ENCODE measurements at regions not wholly inside any gene's neighbourhood (a gene's known extent, or its start where the extent isn't known, plus 50 kb on each side); places are given as distances from the start of the nearest gene placed in this dataset.

DNA sequence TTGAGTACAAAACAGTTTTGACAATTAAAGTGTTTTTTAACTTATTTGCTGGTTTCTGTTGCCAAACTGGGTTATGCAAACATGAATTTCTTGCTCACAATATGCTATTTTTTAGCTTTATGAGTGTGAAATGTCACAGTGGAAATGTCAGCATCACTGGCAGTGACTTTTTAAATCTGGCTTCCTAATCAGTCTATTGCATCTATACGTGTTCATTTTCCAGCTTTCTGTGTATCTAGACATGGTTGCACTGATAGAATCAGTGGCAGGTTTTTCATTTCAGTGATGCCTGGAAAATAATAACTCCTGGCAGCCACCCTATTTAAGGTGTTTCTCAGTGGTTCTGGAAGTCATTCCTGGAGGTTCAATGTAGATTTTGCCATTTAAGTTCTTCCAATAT is 146.7 kb downstream of the SLITRK6 start:
- ATAC-seq (ENCODE audit: low read depth in 2 of 2): no peak

DNA sequence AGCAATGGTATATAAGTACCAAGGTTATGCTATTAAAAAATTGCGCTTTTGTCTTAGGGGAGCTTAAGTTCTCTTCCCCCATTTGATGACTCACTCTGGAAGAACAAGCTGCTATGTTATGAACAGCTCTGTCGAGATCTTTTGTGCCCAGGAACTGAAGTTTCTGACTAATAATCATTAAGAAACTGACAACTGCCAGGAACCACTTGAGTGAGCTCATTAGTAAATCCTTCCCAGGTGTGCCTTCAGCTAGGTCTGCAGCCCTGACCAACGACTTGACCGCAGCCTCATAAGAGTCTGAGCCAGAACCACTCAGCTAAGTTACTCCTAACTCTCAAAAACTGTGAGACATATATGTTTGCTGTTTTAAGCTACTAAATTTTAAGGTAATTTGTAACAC is 147.8 kb downstream of the SLITRK6 start:
- peaks cover 0 to 14% (median 6%) of the 10 kb centered on the region in 7 donors for H3K9me3 Mint-ChIP-seq
- ATAC-seq (ENCODE audit: low read depth in 2 of 2) (no peak), DNase-seq (no peak)
- no peaks in the 10 kb centered on the region for H3K4me1 ChIP-seq (ENCODE audit: control insufficient read depth, insufficient read depth, low read length, poor library complexity, severe bottlenecking)
- H3K9me3 ChIP-seq (ENCODE audit: control insufficient read depth in 2 of 2, low read length in 2 of 2): no peaks in the 10 kb centered on the region
- H3K4me3 ChIP-seq (ENCODE audit: low read depth, low read length): no peak overlapping the region
- no peak overlapping the region for H3K27ac Mint-ChIP-seq
- no peaks in the 10 kb centered on the region for H3K36me3 ChIP-seq (ENCODE audit: control insufficient read depth, insufficient read depth, low read length)
- H3K27me3 Mint-ChIP-seq: no peaks in the 10 kb centered on the region
- H3K27me3 ChIP-seq (ENCODE audit: control insufficient read depth, insufficient read depth, low read length): no peaks in the 10 kb centered on the region
- H3K36me3 Mint-ChIP-seq: no peaks in the 10 kb centered on the region
- no peaks in the 10 kb centered on the region for H3K4me1 Mint-ChIP-seq
- H3K27ac ChIP-seq (ENCODE audit: insufficient read depth, low read length, poor library complexity, severe bottlenecking): no peak overlapping the region
- H3K4me3 Mint-ChIP-seq: no peak overlapping the region

More for the DNA sequence above, 146.7 kb downstream of the SLITRK6 start:
- Histone ChIP-seq H3K4me1 (ENCODE audit: control insufficient read depth, insufficient read depth, low read length, poor library complexity, severe bottlenecking) (no peaks in the 10 kb centered on the region), H3K36me3 (ENCODE audit: control insufficient read depth, insufficient read depth, low read length) (no peaks in the 10 kb centered on the region), H3K9me3 (ENCODE audit: control insufficient read depth in 2 of 2, low read length in 2 of 2) (no peaks in the 10 kb centered on the region), H3K27ac (ENCODE audit: insufficient read depth, low read length, poor library complexity, severe bottlenecking) (no peak overlapping the region), H3K27me3 (ENCODE audit: control insufficient read depth, insufficient read depth, low read length) (no peaks in the 10 kb centered on the region), H3K4me3 (ENCODE audit: low read depth, low read length) (no peak overlapping the region)
- H3K4me3 Mint-ChIP-seq: no peak overlapping the region
- H3K4me1 Mint-ChIP-seq: no peaks in the 10 kb centered on the region
- H3K27ac Mint-ChIP-seq: no peak overlapping the region
- no peaks in the 10 kb centered on the region for H3K36me3 Mint-ChIP-seq
- H3K27me3 Mint-ChIP-seq: no peaks in the 10 kb centered on the region
- DNase-seq: no peak
- H3K9me3 Mint-ChIP-seq: peaks cover 0 to 16% (median 6%) of the 10 kb centered on the region in 7 donors

DNA sequence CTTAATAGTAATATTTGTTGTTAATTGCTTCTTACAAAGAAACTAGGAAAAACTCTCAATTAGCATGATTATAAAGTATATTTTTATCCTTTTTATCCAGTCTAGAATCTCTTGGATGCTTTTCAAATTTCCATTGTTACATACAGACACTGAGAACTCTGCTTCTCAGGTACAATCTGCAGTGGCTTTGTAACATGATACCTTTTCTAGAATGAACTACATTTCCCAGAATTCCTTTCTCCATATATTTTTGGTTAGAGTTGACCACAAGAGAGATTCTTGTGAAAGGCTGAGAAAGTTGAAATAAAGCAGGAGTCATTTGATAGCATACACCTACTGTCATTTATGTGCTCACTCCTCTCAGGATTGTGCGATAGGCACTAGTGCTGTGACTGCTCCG is 148.6 kb downstream of the SLITRK6 start:
- no peaks in the 10 kb centered on the region for H3K4me1 Mint-ChIP-seq
- H3K4me3 Mint-ChIP-seq: no peak overlapping the region
- no peak overlapping the region for H3K27ac ChIP-seq (ENCODE audit: insufficient read depth, low read length, poor library complexity, severe bottlenecking)
- no peak overlapping the region for H3K4me3 ChIP-seq (ENCODE audit: low read depth, low read length)
- H3K36me3 ChIP-seq (ENCODE audit: control insufficient read depth, insufficient read depth, low read length): no peaks in the 10 kb centered on the region
- H3K9me3 ChIP-seq (ENCODE audit: control insufficient read depth in 2 of 2, low read length in 2 of 2): no peaks in the 10 kb centered on the region
- ATAC-seq (ENCODE audit: low read depth in 2 of 2) (no peak), DNase-seq (no peak)
- H3K27ac Mint-ChIP-seq: no peak overlapping the region
- H3K36me3 Mint-ChIP-seq: no peaks in the 10 kb centered on the region
- H3K9me3 Mint-ChIP-seq: peaks cover 0 to 14% (median 6%) of the 10 kb centered on the region in 7 donors
- no peaks in the 10 kb centered on the region for H3K27me3 Mint-ChIP-seq
- H3K27me3 ChIP-seq (ENCODE audit: control insufficient read depth, insufficient read depth, low read length): no peaks in the 10 kb centered on the region
- no peaks in the 10 kb centered on the region for H3K4me1 ChIP-seq (ENCODE audit: control insufficient read depth, insufficient read depth, low read length, poor library complexity, severe bottlenecking)

DNA sequence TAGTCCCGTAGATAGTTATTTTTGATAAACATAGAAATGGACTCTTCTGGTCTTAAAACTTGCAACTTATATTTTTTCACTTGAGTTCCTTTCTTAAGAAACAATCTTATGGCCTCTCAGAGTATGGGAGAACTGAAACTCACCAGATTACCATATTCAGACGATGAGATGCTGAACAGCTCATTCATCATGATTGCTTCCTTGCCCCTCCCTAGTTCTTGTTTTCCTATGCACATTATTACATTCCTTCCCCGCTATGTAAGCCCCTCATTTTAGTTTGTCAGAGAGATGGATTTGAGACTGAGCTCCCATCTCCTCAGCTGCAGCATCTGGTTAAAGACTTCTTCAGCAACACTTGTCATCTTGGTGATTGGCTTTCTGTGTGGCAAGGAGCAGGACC is 158.5 kb downstream of the SLITRK6 start:
- H3K9me3 ChIP-seq (ENCODE audit: control insufficient read depth in 2 of 2, low read length in 2 of 2): peaks cover 3 to 4% of the 10 kb centered on the region in 2 experiments
- H3K27ac ChIP-seq (ENCODE audit: insufficient read depth, low read length, poor library complexity, severe bottlenecking): no peak overlapping the region
- no peaks in the 10 kb centered on the region for H3K36me3 ChIP-seq (ENCODE audit: control insufficient read depth, insufficient read depth, low read length)
- H3K9me3 Mint-ChIP-seq: peaks cover 0 to 14% (median 4%) of the 10 kb centered on the region in 7 donors
- ATAC-seq (ENCODE audit: low read depth in 2 of 2) (no peak), DNase-seq (no peak)
- no peak overlapping the region for H3K4me3 ChIP-seq (ENCODE audit: low read depth, low read length)
- no peaks in the 10 kb centered on the region for H3K4me1 ChIP-seq (ENCODE audit: control insufficient read depth, insufficient read depth, low read length, poor library complexity, severe bottlenecking)
- H3K27me3 ChIP-seq (ENCODE audit: control insufficient read depth, insufficient read depth, low read length): no peaks in the 10 kb centered on the region
- H3K4me3 Mint-ChIP-seq: no peak overlapping the region
- H3K36me3 Mint-ChIP-seq: no peaks in the 10 kb centered on the region
- H3K4me1 Mint-ChIP-seq: no peaks in the 10 kb centered on the region
- H3K27me3 Mint-ChIP-seq: no peaks in the 10 kb centered on the region
- no peak overlapping the region for H3K27ac Mint-ChIP-seq

DNA sequence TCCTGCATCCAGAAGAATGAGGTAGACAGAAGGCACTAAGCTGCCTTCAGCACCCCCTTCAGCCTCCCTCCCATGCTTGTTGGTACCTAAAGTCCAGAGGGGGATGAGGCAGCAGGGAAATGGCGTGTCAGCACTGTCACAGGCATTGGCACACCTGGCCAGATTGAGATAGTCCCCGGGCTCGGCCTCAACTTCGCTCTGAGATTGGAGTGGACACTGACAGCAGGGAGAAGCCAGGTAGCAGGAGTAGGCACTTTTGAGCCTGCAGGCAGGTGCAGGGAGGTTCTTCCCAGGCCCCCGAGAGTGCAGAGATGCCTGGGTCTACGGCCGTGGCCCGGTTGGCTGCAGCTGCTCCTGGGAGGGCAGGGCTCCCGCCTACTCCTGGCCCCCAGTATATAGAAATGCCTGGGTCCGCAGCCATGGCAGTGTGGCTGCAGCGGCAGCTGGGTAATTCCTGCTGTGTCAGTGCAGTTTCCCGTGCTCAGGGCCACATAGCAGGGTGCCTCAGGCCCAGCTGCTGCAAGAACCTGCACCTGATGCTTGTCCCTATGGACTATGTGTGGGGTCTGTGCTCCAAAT is 160.3 kb downstream of the SLITRK6 start:
- peaks cover 0 to 14% (median 4%) of the 10 kb centered on the region in 7 donors for H3K9me3 Mint-ChIP-seq
- H3K4me3 Mint-ChIP-seq: no peak overlapping the region
- H3K27me3 Mint-ChIP-seq: no peaks in the 10 kb centered on the region
- Histone ChIP-seq H3K4me3 (ENCODE audit: low read depth, low read length) (no peak overlapping the region), H3K4me1 (ENCODE audit: control insufficient read depth, insufficient read depth, low read length, poor library complexity, severe bottlenecking) (no peaks in the 10 kb centered on the region), H3K9me3 (ENCODE audit: control insufficient read depth in 2 of 2, low read length in 2 of 2) (peaks cover 3 to 4% of the 10 kb centered on the region in 2 experiments), H3K36me3 (ENCODE audit: control insufficient read depth, insufficient read depth, low read length) (no peaks in the 10 kb centered on the region), H3K27me3 (ENCODE audit: control insufficient read depth, insufficient read depth, low read length) (no peaks in the 10 kb centered on the region), H3K27ac (ENCODE audit: insufficient read depth, low read length, poor library complexity, severe bottlenecking) (no peak overlapping the region)
- ATAC-seq (ENCODE audit: low read depth in 2 of 2) (no peak), DNase-seq (no peak)
- H3K27ac Mint-ChIP-seq: no peak overlapping the region
- H3K4me1 Mint-ChIP-seq: no peaks in the 10 kb centered on the region
- H3K36me3 Mint-ChIP-seq: no peaks in the 10 kb centered on the region

DNA sequence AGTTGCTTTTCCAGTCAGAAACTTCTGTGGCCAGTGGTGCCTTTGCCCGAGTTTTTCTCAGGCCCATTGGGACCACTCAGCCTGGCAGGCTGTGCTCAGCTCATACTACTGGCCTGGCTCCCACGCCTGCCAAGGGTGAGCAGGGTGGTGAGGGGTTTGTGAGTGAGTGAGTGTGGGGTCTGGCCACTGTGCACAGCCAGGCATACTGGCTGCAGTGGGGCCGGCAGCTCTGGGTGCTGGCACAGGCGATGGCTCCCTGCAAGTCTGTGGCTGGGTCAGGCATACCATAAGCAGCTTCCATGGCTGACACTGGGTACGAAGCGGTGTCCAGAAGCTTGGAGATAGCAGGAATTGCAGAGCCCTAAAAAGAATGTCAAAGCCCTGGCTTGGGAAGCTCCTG is 161.0 kb downstream of the SLITRK6 start:
- H3K27ac ChIP-seq (ENCODE audit: insufficient read depth, low read length, poor library complexity, severe bottlenecking): no peak overlapping the region
- DNase-seq (no peak), ATAC-seq (ENCODE audit: low read depth in 2 of 2) (no peak)
- Mint-ChIP-seq H3K27me3 (no peaks in the 10 kb centered on the region), H3K36me3 (no peaks in the 10 kb centered on the region), H3K4me1 (no peaks in the 10 kb centered on the region), H3K27ac (no peak overlapping the region), H3K4me3 (no peak overlapping the region), H3K9me3 (peaks cover 0 to 14% (median 4%) of the 10 kb centered on the region in 7 donors)
- H3K36me3 ChIP-seq (ENCODE audit: control insufficient read depth, insufficient read depth, low read length): no peaks in the 10 kb centered on the region
- no peaks in the 10 kb centered on the region for H3K4me1 ChIP-seq (ENCODE audit: control insufficient read depth, insufficient read depth, low read length, poor library complexity, severe bottlenecking)
- no peaks in the 10 kb centered on the region for H3K27me3 ChIP-seq (ENCODE audit: control insufficient read depth, insufficient read depth, low read length)
- peaks cover 3 to 4% of the 10 kb centered on the region in 2 experiments for H3K9me3 ChIP-seq (ENCODE audit: control insufficient read depth in 2 of 2, low read length in 2 of 2)
- no peak overlapping the region for H3K4me3 ChIP-seq (ENCODE audit: low read depth, low read length)

DNA sequence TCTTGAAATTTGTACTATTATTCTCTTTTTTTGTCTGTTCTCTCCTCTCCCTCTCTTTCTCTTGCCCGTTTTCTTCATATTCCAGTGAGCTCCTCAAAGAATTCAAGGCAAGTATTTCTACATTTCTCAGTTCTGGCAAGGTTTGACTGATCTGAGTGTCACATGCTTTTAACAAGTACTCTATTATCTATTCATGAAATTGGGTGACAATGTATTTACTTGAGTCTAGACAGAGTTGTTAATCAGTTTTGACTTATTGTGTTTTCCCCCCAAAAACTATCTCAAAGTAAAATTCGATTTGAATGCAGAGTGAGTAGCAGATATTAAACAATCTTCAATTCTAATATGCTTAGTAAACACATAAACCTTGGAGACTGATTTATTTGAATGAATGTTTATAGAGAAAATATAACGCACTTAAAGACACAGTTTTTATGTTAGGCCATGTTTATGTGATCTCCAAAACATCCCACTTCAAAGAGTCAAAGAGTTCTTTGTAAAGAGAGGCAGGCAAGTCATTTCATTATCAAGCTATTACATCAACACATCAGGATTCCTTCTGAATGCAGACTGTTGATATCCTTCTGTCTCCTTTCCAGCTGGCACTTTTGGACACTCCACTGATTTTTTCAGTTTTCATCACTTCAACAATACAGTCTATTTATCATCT is 166.6 kb downstream of the SLITRK6 start:
- Mint-ChIP-seq H3K4me3 (no peak overlapping the region), H3K27me3 (no peaks in the 10 kb centered on the region), H3K9me3 (peaks cover 0 to 9% (median 3%) of the 10 kb centered on the region in 7 donors), H3K27ac (no peak overlapping the region), H3K4me1 (no peaks in the 10 kb centered on the region), H3K36me3 (no peaks in the 10 kb centered on the region)
- no peaks in the 10 kb centered on the region for H3K4me1 ChIP-seq (ENCODE audit: control insufficient read depth, insufficient read depth, low read length, poor library complexity, severe bottlenecking)
- DNase-seq: no peak
- H3K27ac ChIP-seq (ENCODE audit: insufficient read depth, low read length, poor library complexity, severe bottlenecking): no peak overlapping the region
- no peaks in the 10 kb centered on the region for H3K9me3 ChIP-seq (ENCODE audit: control insufficient read depth in 2 of 2, low read length in 2 of 2)
- H3K36me3 ChIP-seq (ENCODE audit: control insufficient read depth, insufficient read depth, low read length): no peaks in the 10 kb centered on the region
- no peak for ATAC-seq (ENCODE audit: low read depth in 2 of 2)
- no peak overlapping the region for H3K4me3 ChIP-seq (ENCODE audit: low read depth, low read length)
- H3K27me3 ChIP-seq (ENCODE audit: control insufficient read depth, insufficient read depth, low read length): no peaks in the 10 kb centered on the region

DNA sequence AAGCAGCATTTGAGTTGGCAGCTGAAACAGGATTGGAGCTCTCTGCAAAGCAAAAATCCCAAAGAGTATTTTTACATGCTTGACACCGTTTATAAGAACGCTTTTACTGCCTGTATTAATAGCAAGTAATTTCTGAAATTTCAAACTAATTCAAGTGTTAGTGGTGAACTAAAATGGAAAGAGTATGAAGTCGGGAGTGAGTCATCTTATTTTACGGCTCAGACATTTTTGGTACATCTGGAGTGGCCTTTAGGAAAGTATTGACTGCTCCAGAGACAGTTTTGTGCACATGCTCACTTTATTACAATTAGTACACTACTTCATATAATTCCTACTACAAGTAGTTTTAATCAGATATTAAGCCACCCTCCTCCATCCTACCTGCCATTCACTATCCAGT is 167.4 kb downstream of the SLITRK6 start:
- H3K27me3 Mint-ChIP-seq: no peaks in the 10 kb centered on the region
- H3K27ac Mint-ChIP-seq: no peak overlapping the region
- Histone ChIP-seq H3K4me1 (ENCODE audit: control insufficient read depth, insufficient read depth, low read length, poor library complexity, severe bottlenecking) (no peaks in the 10 kb centered on the region), H3K27ac (ENCODE audit: insufficient read depth, low read length, poor library complexity, severe bottlenecking) (no peak overlapping the region), H3K36me3 (ENCODE audit: control insufficient read depth, insufficient read depth, low read length) (no peaks in the 10 kb centered on the region), H3K4me3 (ENCODE audit: low read depth, low read length) (no peak overlapping the region), H3K27me3 (ENCODE audit: control insufficient read depth, insufficient read depth, low read length) (no peaks in the 10 kb centered on the region), H3K9me3 (ENCODE audit: control insufficient read depth in 2 of 2, low read length in 2 of 2) (no peaks in the 10 kb centered on the region)
- H3K9me3 Mint-ChIP-seq: peaks cover 0 to 9% (median 3%) of the 10 kb centered on the region in 7 donors
- ATAC-seq (ENCODE audit: low read depth in 2 of 2) (no peak), DNase-seq (no peak)
- H3K4me1 Mint-ChIP-seq: no peaks in the 10 kb centered on the region
- H3K4me3 Mint-ChIP-seq: no peak overlapping the region
- H3K36me3 Mint-ChIP-seq: no peaks in the 10 kb centered on the region
